GM12891 (cell line): ENCODE measurements at regions not wholly inside any gene's neighbourhood (a gene's known extent, or its start where the extent isn't known, plus 50 kb on each side); places are given as distances from the start of the nearest gene placed in this dataset.

Experiments used
- POLR2A ChIP-seq: IDR thresholded peaks from 2 replicates; pipeline ENCODE4 v1.6.1; 2011; ENCODE audit warnings: low read depth, low read length, control low read depth
- POLR2AphosphoS5 ChIP-seq: IDR thresholded peaks from 2 replicates; pipeline ENCODE4 v1.6.1; 2011; ENCODE audit warnings: low read depth, low read length, control low read depth

DNA sequence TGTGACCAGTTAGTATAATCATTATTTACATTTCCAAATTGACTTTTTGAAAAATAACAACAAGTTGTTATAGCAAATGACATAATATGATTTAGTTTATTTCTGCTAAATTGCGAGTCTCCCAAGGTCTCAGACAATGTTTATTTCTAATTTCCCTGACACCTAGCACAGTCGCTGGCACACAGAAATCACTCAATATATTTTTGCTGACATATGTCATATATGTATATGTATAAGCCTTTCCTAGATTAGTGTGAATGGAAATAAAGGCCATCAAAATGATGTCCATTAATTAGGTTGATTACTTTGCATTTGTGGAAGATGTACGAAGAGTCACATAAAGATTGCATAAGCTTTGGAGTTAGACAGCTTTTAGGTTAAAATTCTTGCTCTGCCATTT lies 136.7 kb upstream of the CDH2 start:
- no peak for TF ChIP-seq POLR2A
- TF ChIP-seq POLR2AphosphoS5, result no peak
